ENCODE measurements at regions not wholly inside any gene's neighbourhood (a gene's known extent, or its start where the extent isn't known, plus 50 kb on each side); places are given as distances from the start of the nearest gene placed in this dataset.
A peak's percentile ranks its signal among the peaks of the same experiment; 100 is the strongest.
"Not testable (repeated sequence)": the region's sequence is repeated elsewhere in the genome, so short reads cannot be mapped to it uniquely, and the experiment has no call there.

DNA sequence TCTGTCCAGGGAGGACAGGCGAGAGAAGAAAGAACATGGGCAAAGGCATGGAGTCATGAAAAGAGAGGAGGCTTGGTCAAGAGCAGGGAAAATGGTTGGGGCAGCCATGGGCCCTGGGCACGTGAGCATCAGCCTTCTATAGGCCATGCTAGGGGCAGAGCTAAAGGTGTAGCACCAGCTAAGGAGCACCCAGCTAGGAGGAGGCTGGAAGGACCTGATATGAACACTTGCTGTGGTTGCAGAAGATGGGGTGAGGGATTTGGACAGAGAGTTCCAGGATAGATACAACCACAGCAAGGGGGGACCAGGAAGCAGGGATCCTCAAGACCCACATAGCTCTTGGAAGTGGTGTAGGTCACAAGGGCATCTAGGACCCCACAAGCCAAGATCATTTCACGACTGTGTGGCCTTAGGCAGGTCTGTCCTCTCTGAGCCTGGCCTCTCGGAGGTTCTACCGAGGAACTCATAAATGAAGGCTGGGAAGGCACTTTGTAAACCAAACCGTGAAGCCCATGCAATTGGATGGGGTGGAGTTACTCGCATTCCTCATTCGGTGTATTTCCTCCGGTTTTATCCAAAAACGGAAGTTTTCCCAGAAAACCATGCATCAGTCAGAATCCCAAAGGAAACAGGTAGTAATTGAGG, 74.0 kb upstream of the TOP1 start:
- ATAC-seq (no peak), DNase-seq (no peak)
- 90 to 95% (median 94%) methylated on average over 10 of the region's 10 CpGs for WGBS, 4 donors
- Histone ChIP-seq H3K4me1 (peaks cover 0 to 7% (median 0%) of the 10 kb centered on the region in 12 donors), H3K4me3 (no peak overlapping the region), H3K27me3 (peaks cover 0 to 20% (median 0%) of the 10 kb centered on the region in 9 donors), H3K9me3 (peaks cover 0 to 7% (median 0%) of the 10 kb centered on the region in 12 donors), H3K36me3 (no peaks in the 10 kb centered on the region), H3K27ac (no peak overlapping the region)
- TF ChIP-seq POLR2A (IDR thresholded peaks at IDR 0.05) (no peak), CTCF (IDR thresholded peaks at IDR 0.05) (no peak)
- intact Hi-C loops (cut with DNase I) = loop anchor here in 2 of 10 donors (5.0 to 10.0 kb wide), 2 partner anchors 207 to 790 kb away; no protein-coding TSS in a partner anchor

DNA sequence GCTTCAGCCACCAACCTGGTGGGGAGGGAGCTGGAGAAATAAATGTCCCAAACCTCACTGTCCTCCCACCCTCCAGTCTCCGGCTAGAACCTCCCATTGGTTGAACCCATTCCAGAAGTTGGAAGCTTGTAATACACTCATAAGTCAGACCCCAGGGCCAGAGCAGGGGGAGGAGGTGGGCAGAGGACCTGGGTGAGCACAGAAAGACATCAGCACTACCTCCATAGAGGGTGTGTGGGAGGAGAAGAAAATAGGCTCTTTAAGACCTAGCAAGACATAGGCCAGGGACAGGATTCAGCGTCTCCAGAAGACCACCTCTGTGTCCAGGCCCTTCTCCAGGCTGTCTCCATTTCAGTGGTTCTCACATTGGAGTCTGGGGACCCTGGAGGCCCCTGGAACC, 73.3 kb upstream of the TOP1 start:
- Histone ChIP-seq H3K4me3 (no peak overlapping the region), H3K27me3 (peaks cover 0 to 17% (median 0%) of the 10 kb centered on the region in 9 donors), H3K36me3 (no peaks in the 10 kb centered on the region), H3K9me3 (peaks cover 0 to 7% (median 0%) of the 10 kb centered on the region in 12 donors), H3K4me1 (peaks cover 0 to 7% (median 0%) of the 10 kb centered on the region in 12 donors), H3K27ac (no peak overlapping the region)
- TF ChIP-seq CTCF (IDR thresholded peaks at IDR 0.05) (no peak), POLR2A (IDR thresholded peaks at IDR 0.05) (no peak)
- DNase-seq (no peak), ATAC-seq (no peak)
- WGBS, 4 donors = 93 to 98% (median 94%) methylated on average over 2 of the region's 2 CpGs
- intact Hi-C loops (cut with DNase I) = loop anchor here in 1 of 10 donors (10.0 kb wide), 1 partner anchor 791 kb away; no protein-coding TSS in a partner anchor

DNA sequence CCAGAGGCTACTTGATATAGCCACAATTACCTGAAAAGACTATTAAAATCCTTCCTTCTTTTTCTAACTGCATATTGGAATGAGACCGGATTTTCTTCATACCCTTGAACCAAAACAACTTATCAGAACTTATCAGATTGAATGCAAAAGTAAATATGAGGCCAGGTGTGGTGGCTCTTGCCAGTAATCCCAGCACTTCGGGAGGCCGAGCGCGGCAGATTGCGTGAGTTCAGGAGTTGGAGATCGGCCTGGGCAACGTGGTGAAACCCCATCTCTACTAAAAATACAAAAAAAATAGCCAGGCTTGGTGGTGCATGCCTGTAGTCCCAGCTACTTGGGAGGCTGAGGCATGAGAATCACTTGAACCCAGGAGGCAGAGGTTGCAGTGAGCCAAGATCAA, 72.8 kb upstream of the TOP1 start:
- H3K27ac ChIP-seq, H3K36me3 ChIP-seq, DNase-seq, H3K4me1 ChIP-seq, H3K4me3 ChIP-seq, H3K9me3 ChIP-seq, ATAC-seq: not testable (repeated sequence)
- peaks cover 0 to 12% (median 0%) of the 10 kb centered on the region in 9 donors for H3K27me3 ChIP-seq
- WGBS, 4 donors = 86 to 93% (median 90%) methylated on average over 8 of the region's 8 CpGs
- intact Hi-C loops (cut with DNase I) = loop anchor here in 1 of 10 donors (10.0 kb wide), 1 partner anchor 791 kb away; no protein-coding TSS in a partner anchor

DNA sequence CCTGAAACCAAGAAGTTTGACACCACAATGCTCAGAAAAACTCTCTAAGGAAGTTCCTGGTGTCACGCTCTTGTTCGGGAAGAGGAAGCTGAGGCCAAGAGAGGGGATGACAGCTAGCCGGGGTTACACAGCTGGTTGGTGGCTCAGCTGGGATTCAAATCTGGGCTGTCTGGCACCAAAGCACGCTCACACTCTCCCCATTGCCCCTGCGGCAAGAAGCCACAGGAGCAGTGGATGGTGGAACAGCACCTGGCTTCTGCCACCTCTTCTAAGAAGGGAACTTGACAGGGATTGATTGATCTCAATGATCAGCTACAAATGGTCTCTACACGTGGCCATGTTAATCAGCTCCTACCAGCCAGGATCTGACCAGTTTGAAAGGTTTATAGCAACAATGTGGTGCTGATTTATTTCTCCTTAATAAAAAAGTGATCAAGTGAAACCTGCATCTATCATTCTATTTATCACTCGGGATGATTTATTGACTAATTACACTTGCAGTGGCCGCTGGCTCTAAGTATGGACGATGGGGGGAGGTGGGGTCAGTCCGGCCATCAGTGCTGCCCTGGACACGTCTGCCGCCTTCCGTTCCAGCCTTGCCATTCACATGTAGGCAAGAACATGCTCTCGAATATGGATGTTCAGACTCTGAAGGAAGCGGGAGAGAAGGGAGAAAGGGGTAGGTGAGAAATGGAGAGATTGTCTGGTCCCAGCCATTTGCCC, 71.9 kb upstream of the TOP1 start:
- no peak overlapping the region for H3K27ac ChIP-seq
- no peaks in the 10 kb centered on the region for H3K36me3 ChIP-seq
- no peak overlapping the region for H3K4me3 ChIP-seq
- DNase-seq (no peak), ATAC-seq (peak in 1 of 4 donors; percentile 47)
- intact Hi-C loops (cut with DNase I) = loop anchor here in 1 of 10 donors (10.0 kb wide), 1 partner anchor 792 kb away; no protein-coding TSS in a partner anchor
- WGBS, 4 donors = 67 to 77% (median 74%) methylated on average over 15 of the region's 15 CpGs
- peaks cover 0 to 7% (median 0%) of the 10 kb centered on the region in 12 donors for H3K9me3 ChIP-seq
- no peak for TF ChIP-seq CTCF (IDR thresholded peaks at IDR 0.05)
- no peak for TF ChIP-seq POLR2A (IDR thresholded peaks at IDR 0.05)
- H3K27me3 ChIP-seq = peaks cover 0 to 4% (median 0%) of the 10 kb centered on the region in 9 donors
- H3K4me1 ChIP-seq = peaks cover 0 to 7% (median 0%) of the 10 kb centered on the region in 12 donors
